ENCODE measurements at regions not wholly inside any gene's neighbourhood (a gene's known extent, or its start where the extent isn't known, plus 50 kb on each side); places are given as distances from the start of the nearest gene placed in this dataset.

DNA sequence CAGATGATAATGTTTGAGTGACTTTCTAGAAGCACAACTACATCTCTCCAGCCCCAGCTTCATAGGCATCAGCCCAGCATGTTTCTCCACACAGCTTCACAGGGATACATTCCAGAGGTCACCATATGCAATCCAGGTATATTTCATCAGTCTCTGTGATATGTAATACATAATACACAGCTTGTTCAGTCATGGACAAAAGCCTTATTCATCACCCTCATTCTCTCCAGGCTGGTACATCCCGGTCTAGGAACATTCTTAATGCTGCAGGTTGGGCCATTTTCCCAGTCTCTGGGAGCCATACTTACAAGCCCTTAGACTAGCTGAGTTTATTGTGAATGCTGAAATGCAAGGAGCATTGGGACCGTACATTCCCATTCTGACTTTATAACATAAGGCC is 169.4 kb downstream of the TMEM200A start:
- TF ChIP-seq, protein P1, sequence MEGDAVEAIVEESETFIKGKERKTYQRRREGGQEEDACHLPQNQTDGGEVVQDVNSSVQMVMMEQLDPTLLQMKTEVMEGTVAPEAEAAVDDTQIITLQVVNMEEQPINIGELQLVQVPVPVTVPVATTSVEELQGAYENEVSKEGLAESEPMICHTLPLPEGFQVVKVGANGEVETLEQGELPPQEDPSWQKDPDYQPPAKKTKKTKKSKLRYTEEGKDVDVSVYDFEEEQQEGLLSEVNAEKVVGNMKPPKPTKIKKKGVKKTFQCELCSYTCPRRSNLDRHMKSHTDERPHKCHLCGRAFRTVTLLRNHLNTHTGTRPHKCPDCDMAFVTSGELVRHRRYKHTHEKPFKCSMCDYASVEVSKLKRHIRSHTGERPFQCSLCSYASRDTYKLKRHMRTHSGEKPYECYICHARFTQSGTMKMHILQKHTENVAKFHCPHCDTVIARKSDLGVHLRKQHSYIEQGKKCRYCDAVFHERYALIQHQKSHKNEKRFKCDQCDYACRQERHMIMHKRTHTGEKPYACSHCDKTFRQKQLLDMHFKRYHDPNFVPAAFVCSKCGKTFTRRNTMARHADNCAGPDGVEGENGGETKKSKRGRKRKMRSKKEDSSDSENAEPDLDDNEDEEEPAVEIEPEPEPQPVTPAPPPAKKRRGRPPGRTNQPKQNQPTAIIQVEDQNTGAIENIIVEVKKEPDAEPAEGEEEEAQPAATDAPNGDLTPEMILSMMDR (IDR thresholded peaks at IDR 0.05; ENCODE audit: insufficient read depth, low read depth, low read length): no peak
- ChIA-PET POLR2A (no interaction called here), CTCF (no interaction called here)
- no peak for DNase-seq (ENCODE audit: low read depth)
- Histone ChIP-seq H3K36me3 (ENCODE audit: control insufficient read depth, insufficient read depth, low read length) (no peaks in the 10 kb centered on the region), H3K4me3 (ENCODE audit: low read depth, low read length) (no peak overlapping the region), H3K27me3 (ENCODE audit: control insufficient read depth, insufficient read depth, low read length) (no peaks in the 10 kb centered on the region)

DNA sequence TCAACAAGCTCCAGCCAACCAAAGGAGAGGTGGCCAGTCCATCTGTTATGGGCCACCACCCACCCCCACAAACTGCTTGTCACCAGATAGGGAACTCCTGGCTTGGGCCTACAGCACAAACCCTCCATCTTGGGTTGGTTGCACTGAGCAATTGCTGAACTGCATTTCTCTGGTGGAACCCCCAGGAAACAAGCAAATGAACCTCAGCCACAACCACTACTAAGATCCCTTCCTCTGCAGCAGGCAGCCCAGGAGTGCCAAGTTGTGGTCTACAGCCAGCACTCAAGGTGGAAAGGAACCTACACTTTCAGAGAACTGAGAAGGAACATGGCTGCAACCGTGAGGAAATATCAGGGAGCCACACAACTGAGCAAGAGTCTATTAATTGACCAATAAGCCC is 171.6 kb downstream of the TMEM200A start:
- ChIA-PET CTCF (no interaction called here), POLR2A (no interaction called here)
- H3K27me3 ChIP-seq (ENCODE audit: control insufficient read depth, insufficient read depth, low read length): no peaks in the 10 kb centered on the region
- no peak for DNase-seq (ENCODE audit: low read depth)
- TF ChIP-seq, protein P1 (IDR thresholded peaks at IDR 0.05; ENCODE audit: insufficient read depth, low read depth, low read length): no peak
- H3K36me3 ChIP-seq (ENCODE audit: control insufficient read depth, insufficient read depth, low read length): no peaks in the 10 kb centered on the region
- H3K4me3 ChIP-seq (ENCODE audit: low read depth, low read length): no peak overlapping the region

DNA sequence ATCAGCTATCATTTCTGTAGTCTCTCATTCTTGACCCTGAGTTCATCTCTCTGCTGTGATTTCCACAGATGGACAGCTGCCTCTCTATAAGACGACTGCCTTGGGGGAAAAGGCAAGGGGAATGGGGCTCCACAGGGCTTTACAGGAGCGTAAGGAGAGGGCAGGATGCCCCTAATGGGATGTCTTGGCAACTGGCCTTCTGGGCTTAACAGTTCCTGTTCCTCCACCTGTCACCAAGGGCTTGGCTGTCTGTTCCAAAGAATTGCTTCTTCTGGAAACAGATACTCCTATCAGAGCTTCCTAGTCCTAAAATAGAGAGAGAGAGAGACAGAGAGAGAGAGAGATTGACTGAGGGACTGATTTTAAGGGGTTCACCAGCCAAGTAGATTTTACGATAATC is 181.9 kb downstream of the TMEM200A start:
- no peak for DNase-seq (ENCODE audit: low read depth)
- ChIA-PET CTCF (no interaction called here), POLR2A (no interaction called here)
- TF ChIP-seq, protein P1 (IDR thresholded peaks at IDR 0.05; ENCODE audit: insufficient read depth, low read depth, low read length): no peak
- H3K36me3 ChIP-seq (ENCODE audit: control insufficient read depth, insufficient read depth, low read length): no peaks in the 10 kb centered on the region
- H3K27me3 ChIP-seq (ENCODE audit: control insufficient read depth, insufficient read depth, low read length): no peaks in the 10 kb centered on the region
- no peak overlapping the region for H3K4me3 ChIP-seq (ENCODE audit: low read depth, low read length)

DNA sequence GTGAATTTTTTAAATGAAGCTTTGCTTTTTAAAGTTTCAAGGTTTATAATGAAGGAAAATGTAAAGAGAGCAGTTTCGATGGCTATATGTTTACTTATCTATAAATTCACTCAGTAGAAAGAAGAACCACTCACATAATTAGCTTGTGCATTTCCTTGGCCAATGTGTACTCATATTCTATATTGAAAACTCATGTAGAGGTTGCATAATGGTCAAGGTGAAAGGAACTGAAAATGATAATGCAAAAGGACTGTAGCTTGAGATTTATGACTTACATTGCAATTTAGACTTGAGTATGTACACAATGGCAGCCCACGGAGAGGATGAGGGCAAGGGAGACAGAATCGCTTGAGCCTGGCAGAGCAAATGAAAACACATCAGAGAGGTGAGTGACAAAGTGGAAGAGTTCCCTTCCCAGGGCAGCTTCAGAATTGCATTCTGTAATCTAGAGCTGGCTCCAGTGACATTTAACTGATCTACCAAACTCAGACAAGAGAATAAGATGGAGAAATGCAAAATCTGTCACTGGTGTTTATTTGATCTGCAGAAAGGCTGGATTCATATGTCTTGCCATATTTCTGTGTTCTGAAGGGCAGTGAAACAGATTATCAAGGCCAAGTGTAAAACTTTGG is 191.8 kb downstream of the TMEM200A start:
- TF ChIP-seq, protein P1 (IDR thresholded peaks at IDR 0.05; ENCODE audit: insufficient read depth, low read depth, low read length): no peak
- ChIA-PET POLR2A (no interaction called here), CTCF (no interaction called here)

DNA sequence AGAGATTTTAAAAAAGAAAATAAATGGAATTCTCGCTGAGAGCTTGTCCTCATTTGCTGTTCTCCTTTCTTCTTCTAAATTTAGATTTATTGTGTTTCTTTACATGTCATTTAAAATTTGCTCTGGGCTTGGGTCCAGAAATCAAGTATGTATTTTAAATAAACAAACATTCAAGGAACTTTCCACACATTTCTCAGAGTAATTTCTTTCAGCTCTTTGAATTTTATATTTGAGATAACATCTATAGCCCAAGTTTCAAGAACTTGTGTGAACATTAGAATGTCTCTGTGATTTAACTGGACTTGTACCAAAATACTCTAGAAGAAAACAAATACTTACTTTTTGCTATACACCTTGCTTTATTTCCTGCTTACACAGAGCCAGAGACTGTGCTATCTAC is 192.3 kb downstream of the TMEM200A start:
- TF ChIP-seq, protein P1 (IDR thresholded peaks at IDR 0.05; ENCODE audit: insufficient read depth, low read depth, low read length): no peak
- no peak for DNase-seq (ENCODE audit: low read depth)
- no peak overlapping the region for H3K4me3 ChIP-seq (ENCODE audit: low read depth, low read length)
- no peaks in the 10 kb centered on the region for H3K36me3 ChIP-seq (ENCODE audit: control insufficient read depth, insufficient read depth, low read length)
- no peaks in the 10 kb centered on the region for H3K27me3 ChIP-seq (ENCODE audit: control insufficient read depth, insufficient read depth, low read length)
- ChIA-PET POLR2A (no interaction called here), CTCF (interaction anchor here (0.6 kb wide), 1 partner anchor 132 kb away, joined by 3 read pairs; no protein-coding TSS in a partner anchor)

More for the DNA sequence above, 191.8 kb downstream of the TMEM200A start:
- no peaks in the 10 kb centered on the region for H3K27me3 ChIP-seq (ENCODE audit: control insufficient read depth, insufficient read depth, low read length)
- no peak overlapping the region for H3K4me3 ChIP-seq (ENCODE audit: low read depth, low read length)
- no peak for DNase-seq (ENCODE audit: low read depth)
- no peaks in the 10 kb centered on the region for H3K36me3 ChIP-seq (ENCODE audit: control insufficient read depth, insufficient read depth, low read length)

Data from BJ (cell line).